HG02759 (cell line): ENCODE measurements at regions not wholly inside any gene's neighbourhood (a gene's known extent, or its start where the extent isn't known, plus 50 kb on each side); places are given as distances from the start of the nearest gene placed in this dataset.

Experiments used
- ATAC-seq: cut with Tn5 transposase; IDR thresholded peaks from one replicate; pipeline ENCODE4 v1.9.1; 2021; ENCODE audit warnings: mild to moderate bottlenecking, moderate library complexity; ENCODE audit not compliant: unreplicated experiment

- ATAC-seq: no peak
These were observed 161.7 kb downstream of the OPA1 start for GRCh38 chr3:193754719-193755118.

GRCh38 chr3:193756536-193756935, 163.5 kb downstream of the OPA1 start:
- ATAC-seq: no peak

GRCh38 chr3:193757457-193757856, 164.4 kb downstream of the OPA1 start:
- ATAC-seq: no peak

- no peak for ATAC-seq
These were observed 169.0 kb downstream of the OPA1 start for GRCh38 chr3:193761969-193762368.

- no peak for ATAC-seq
These were observed 169.6 kb downstream of the OPA1 start for GRCh38 chr3:193762657-193763056.

GRCh38 chr3:193764959-193765358, 172.0 kb downstream of the OPA1 start:
- ATAC-seq: no peak

GRCh38 chr3:193767353-193768069, 174.5 kb downstream of the OPA1 start:
- no peak for ATAC-seq

GRCh38 chr3:193768070-193768394, 175.0 kb downstream of the OPA1 start:
- ATAC-seq: no peak

GRCh38 chr3:193769437-193769836, 176.4 kb downstream of the OPA1 start:
- ATAC-seq: no peak

GRCh38 chr3:193771011-193771652, 178.1 kb downstream of the OPA1 start:
- no peak for ATAC-seq

GRCh38 chr3:193771653-193772421, 178.8 kb downstream of the OPA1 start:
- no peak for ATAC-seq

- ATAC-seq: no peak
These were observed 179.4 kb downstream of the OPA1 start for GRCh38 chr3:193772422-193772763.

- ATAC-seq: no peak
These were observed 180.5 kb downstream of the OPA1 start for GRCh38 chr3:193773266-193774220.

- ATAC-seq: no peak
These were observed 181.4 kb downstream of the OPA1 start for GRCh38 chr3:193774272-193774915.

- no peak for ATAC-seq
These were observed 181.9 kb downstream of the OPA1 start for GRCh38 chr3:193774916-193775285.

GRCh38 chr3:193775421-193776077, 182.5 kb downstream of the OPA1 start:
- no peak for ATAC-seq

- ATAC-seq: no peak
These were observed 183.8 kb downstream of the OPA1 start for GRCh38 chr3:193776626-193777358.

GRCh38 chr3:193777524-193777923, 184.5 kb downstream of the OPA1 start:
- no peak for ATAC-seq

- no peak for ATAC-seq
These were observed 185.7 kb downstream of the OPA1 start for GRCh38 chr3:193778676-193779075.
